ENCODE measurements at regions not wholly inside any gene's neighbourhood (a gene's known extent, or its start where the extent isn't known, plus 50 kb on each side); places are given as distances from the start of the nearest gene placed in this dataset.

- no peak for TF ChIP-seq CTCF (IDR thresholded peaks at IDR 0.05; ENCODE audit: borderline replicate concordance, extremely low read depth, low read length, poor library complexity, severe bottlenecking)
- TF ChIP-seq EZH2 (IDR thresholded peaks at IDR 0.05; ENCODE audit: borderline replicate concordance, low read depth, low read length, severe bottlenecking), result no peak
Measured at GRCh38 chrX:45823536-45823935, 622.9 kb upstream of the DIPK2B start.
